NCI-H146 treated with DMSO at 0.1 percent for 48 hours (cell line): ENCODE measurements at regions not wholly inside any gene's neighbourhood (a gene's known extent, or its start where the extent isn't known, plus 50 kb on each side); places are given as distances from the start of the nearest gene placed in this dataset.
A peak's percentile ranks its signal among the peaks of the same experiment; 100 is the strongest.

ENCODE experiments used
- DNase-seq: peaks from one replicate; lab custom pipeline; 2025; ENCODE audit not compliant: unreplicated experiment; lab: John Stamatoyannopoulos, UW

DNA sequence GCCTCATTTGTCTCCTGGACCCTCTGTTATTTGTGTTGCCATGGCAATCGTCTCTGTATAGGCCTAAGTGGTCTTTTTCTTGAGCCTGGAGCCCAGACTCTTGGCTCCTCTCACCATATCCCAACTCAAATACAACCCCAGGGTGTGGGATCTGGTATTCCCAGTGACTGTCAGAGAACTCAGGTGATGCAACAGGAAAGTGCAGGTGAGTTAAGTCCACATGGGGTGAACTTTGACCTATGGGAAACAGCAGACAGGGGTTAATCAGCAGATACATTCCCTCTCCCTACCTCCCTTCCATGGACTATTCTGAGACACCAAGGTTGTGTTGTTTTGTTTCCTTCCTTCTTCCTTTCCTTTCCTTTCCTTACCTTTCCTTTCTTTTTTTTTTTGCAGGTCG, 130.9 kb upstream of the RPS6KA3 start:
- no peak for DNase-seq

- DNase-seq: no peak
Observed at GRCh38 chrX:20394451-20394850, 127.7 kb upstream of the RPS6KA3 start.

DNA sequence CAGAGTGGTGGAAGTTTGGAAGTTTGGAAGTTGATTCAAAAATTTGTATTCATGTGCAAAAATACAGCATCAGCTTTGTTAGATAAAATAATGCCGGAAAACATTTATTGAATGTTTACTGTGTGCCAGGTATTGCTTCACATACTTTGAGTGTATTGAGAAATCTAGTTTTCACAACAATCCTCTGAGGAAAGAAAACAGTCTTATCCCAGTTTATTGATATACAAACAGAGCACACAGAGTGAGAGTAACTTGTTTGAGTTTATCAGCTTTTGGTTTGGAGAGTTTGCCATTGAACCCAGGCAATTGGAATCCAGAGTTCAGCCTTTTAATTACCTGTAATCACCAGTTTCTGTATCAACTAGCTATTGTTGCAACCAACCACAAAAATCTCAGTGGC, 127.2 kb upstream of the RPS6KA3 start:
- DNase-seq: no peak

- DNase-seq: no peak
Observed at GRCh38 chrX:20388594-20388993, 121.9 kb upstream of the RPS6KA3 start.

DNA sequence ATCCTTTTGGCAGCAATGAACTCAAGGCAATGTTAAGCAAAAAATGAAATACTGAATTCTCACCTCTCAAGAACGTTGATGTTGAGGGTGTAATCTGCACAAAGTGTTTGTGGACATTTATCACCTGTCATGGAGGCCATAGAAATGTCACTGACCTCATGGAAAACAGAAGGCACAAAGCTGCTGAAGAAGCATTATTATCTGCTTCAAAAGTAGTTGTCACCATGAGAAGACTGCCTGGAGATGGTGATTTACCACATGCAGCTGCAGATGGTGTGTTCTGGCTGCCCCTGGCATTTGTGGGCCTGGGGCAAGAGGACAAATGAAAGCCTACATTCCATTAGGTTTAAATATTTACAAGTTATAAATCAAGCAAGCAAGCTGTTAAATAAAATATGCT, 116.8 kb upstream of the RPS6KA3 start:
- DNase-seq: peak; percentile 35

DNA sequence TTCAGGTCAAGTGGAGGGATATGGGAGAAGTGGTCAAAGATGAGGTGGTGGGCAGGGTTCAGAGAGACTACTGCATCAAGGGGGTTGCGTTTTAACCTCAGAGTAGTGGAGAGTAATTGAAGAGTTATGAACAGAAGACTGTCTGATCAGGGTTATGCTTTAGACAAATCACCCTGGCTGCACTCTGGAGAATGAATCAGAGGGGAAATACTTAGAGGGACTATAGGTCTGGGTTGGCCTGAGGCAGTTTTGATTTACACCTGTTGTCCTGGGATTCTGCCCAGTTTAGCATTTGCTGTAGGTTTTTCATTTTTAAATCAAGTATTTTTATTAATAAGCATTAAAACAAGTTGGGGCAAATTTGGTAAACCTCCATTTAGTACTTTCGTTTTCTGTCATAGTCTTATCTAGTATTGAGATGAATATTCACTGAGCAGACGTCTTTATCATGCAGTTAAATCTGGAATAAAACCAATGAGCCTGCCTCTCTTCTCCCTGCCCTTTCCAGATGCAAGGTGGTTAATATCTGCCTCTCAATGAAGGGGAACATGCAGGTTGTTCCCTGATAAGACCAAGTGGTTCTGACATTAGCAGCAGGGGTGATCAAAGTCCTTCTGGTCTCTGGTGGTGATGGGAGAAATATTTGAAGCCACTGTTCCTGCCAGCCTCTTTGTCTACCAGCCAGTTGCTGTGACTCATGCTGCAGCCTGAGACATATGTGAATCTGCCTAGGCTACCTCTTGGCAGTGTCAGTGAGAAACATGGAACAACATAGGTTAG, 116.0 kb upstream of the RPS6KA3 start:
- peak; percentile 33 for DNase-seq

- no peak for DNase-seq
Observed at GRCh38 chrX:20382082-20382481, 115.4 kb upstream of the RPS6KA3 start.

DNA sequence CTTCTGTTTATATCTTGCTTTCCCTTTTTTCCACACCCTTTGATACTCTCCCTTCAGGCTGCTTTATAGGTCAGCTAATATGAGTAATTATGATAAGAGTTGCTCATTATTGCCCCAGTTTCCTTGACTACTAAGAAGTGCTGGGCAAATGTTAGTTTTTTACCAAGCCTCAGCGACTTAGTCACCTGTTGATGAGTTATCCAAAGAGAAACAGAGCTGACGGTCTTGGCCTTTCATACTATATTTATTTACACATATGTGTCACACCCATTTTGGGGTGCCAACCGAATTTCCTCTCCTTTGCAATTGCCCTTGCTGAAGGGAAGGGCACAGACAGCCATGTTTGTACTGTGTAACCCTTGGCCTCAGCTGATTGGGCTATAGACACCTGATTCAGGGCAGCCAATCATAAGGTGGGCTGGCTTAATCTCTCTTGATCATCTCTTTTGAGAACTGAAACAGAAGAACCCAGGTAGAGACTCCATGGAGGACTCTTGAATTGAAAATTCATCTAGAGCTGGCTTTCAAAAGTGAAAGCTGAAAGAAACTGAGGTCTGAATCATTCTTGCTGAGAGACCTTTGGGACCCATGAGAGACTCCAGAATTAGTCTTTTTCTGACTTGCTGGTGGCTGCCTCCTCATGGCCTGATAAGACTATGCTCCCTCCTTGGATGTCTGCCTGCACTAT, 111.7 kb upstream of the RPS6KA3 start:
- peak; percentile 54 for DNase-seq

GRCh38 chrX:20374900-20375438, 108.3 kb upstream of the RPS6KA3 start:
- DNase-seq: no peak

GRCh38 chrX:20374450-20374849, 107.7 kb upstream of the RPS6KA3 start:
- DNase-seq: no peak

DNA sequence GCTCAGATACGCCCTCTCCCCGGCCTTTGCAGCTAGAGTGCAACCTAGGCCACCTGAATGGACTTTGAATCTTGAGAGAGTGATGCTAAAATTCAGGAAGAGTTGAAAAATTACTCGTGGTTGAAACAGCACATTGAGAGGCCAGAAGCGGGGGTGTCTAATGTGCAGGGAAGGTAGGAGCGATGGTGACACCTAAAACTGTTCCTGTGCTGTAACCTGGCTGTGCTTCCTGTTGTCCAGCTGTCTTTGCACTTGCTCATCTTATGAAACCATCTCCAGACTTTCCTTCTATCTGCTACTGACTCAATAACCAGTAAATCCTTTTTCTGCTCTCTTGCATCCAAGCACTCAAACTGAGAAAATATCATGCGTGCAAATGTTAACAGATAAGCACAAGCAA, 106.4 kb upstream of the RPS6KA3 start:
- DNase-seq: no peak

- no peak for DNase-seq
Observed at GRCh38 chrX:20372533-20372932, 105.8 kb upstream of the RPS6KA3 start.

DNA sequence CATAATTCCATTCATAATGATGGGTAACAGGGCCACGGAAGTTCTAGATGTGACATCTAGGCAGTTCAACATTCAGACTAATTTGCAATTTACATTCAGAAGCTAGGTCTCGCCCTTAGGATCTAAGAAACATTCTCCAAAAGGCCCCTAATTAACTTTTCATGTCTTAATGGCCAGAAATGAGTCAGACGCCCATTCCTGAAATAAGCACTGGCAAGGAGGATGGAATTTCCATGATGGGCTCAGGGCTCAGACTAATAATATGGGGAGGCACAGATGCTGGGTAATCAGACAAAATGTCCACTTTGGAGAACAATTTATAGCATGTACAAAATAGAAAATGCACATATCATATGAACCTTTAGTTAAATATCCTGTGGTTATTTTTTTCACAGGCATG, 102.8 kb upstream of the RPS6KA3 start:
- no peak for DNase-seq

DNA sequence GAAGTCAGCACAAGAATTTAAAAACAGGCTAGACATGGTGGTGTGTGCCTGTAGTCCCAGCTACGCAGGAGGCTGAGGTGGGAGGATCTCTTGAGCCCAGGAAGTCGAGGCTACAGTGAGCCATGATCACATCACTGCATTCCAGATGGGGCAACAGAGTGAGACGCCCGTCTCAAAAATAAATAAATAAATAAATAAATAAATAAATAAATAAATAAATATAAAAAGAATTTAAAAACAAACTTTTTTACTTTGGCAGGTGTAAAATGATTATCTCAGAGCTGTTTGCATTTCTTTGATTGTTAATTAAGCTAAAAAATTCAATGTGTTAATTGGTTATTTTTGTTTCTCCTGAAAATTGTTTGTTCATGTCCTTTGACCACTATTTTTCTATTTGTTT, 97.5 kb upstream of the RPS6KA3 start:
- no peak for DNase-seq

DNA sequence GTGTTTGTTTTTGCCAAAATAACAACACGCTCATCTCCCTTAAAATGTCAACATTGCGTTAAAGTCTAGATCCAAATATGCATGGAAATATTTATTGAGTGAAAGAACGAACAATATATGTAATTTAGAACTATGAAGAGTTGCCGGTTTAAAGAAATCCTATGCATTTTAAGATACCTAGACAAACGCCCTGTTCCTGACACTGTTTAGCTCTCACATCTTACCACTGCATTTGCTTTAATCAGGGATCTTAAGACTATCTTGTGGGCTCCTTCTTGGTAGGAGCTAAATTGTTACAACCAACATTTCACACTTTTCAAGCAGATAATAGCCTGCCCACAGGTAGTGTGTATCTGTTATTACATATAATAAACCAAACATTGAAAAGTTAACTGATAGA, 96.6 kb upstream of the RPS6KA3 start:
- no peak for DNase-seq

GRCh38 chrX:20362268-20363267, 95.9 kb upstream of the RPS6KA3 start:
- DNase-seq: peak; percentile 89

- no peak for DNase-seq
Observed at GRCh38 chrX:20361890-20362262, 95.2 kb upstream of the RPS6KA3 start.

DNA sequence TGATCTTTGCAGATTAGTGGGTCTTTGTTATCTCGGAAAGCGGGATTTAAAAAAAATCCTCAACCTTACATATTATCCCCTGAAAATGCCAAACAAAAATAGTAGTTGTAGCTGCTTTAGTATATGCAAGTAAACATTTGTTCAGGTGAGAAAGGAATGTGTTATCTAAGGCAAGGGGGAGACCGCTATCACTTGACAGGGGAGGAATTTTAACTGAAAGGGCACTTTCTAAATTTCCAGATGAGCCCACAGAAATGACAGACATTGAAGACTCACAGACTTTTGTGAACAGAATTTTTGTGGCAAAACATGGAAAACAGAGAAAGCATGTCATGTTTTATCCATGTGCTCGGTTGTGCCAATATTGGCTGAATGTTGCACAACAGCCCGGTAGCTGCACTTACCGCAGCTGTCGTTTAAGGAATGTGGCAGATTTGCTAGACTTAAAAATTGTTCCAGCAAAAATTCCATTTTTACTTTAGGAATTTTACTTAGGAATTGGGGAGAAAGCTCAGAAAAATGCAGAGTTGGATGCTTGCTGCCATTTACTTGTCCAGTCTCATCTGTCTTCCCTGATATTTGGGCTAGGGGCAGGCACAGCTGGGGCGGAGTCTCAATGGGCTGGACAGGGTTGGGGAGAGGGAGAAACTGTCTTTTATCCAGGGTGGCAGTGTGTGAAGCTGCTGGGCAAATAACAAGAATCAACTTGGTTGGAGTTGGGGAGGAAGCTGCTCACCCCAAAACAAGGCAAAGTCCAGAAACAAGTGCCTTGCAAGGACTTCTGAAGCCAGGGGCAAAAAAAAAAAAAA, 94.6 kb upstream of the RPS6KA3 start:
- peak; percentile 28 for DNase-seq

DNA sequence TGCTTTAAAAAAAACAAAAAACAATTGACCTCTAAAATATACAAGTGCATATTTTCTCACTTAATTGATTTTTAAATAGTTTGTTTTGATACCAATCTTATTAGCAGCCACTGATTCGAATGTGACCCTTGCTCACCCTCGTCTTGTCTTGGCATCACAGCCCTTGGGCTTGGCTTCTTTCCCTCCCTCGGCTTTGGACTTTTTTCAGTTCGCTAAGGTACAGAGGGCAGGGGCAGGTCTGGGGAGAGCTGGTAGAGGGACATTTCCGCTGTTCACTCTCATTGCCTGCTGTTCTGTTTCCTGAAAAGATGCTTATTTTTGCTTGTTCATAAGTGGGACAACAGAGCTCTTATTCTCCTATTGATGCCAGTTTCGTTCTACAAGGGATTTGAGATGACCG, 88.5 kb upstream of the RPS6KA3 start:
- DNase-seq: no peak

GRCh38 chrX:20354505-20354904, 87.8 kb upstream of the RPS6KA3 start:
- no peak for DNase-seq
